ENCODE measurements at regions not wholly inside any gene's neighbourhood (a gene's known extent, or its start where the extent isn't known, plus 50 kb on each side); places are given as distances from the start of the nearest gene placed in this dataset.

DNA sequence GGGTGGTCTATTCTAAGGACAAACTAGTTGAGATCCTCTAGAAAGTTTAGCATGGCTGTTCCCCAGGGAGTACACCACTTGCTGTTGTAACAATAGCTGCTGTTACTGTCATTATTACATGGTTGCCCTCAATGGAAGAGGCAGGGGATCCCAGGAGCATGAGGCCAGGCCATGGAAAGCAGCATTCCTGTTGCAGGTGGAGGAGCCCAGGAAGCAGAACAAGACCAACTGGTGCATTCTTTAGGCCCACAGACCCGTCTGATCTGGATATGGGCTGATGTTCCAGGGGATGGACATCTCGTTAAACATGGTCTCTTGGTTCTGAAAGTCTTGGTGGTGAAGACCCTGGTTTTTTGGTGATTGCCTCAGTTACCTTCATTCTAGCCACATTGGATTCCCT, 109.2 kb upstream of the WSCD2 start:
- no peak overlapping the region for H3K4me3 Mint-ChIP-seq
- peaks cover 0 to 5% (median 2%) of the 10 kb centered on the region in 11 donors for H3K9me3 Mint-ChIP-seq
- no peak overlapping the region for H3K27ac Mint-ChIP-seq
- CTCF ChIA-PET: no interaction called here
- H3K9me3 ChIP-seq (ENCODE audit: control insufficient read depth in 2 of 3, low read length in 3 of 3): no peaks in the 10 kb centered on the region
- H3K4me1 Mint-ChIP-seq: no peaks in the 10 kb centered on the region
- H3K36me3 ChIP-seq (ENCODE audit: control insufficient read depth in 2 of 3, insufficient read depth in 3 of 3, low read length in 3 of 3): no peaks in the 10 kb centered on the region
- POLR2A ChIA-PET: no interaction called here
- H3K27me3 ChIP-seq (ENCODE audit: control insufficient read depth in 2 of 2, insufficient read depth in 2 of 2, low read length in 2 of 2): no peaks in the 10 kb centered on the region
- peaks cover 0 to 31% (median 23%) of the 10 kb centered on the region in 5 donors for H3K27me3 Mint-ChIP-seq
- no peaks in the 10 kb centered on the region for H3K4me1 ChIP-seq (ENCODE audit: control insufficient read depth in 2 of 2, insufficient read depth in 2 of 2, low read length in 2 of 2)
- H3K4me3 ChIP-seq (ENCODE audit: low read length): no peak overlapping the region
- intact Hi-C loops (cut with micrococcal nuclease): no loop called here
- no peak for ATAC-seq
- DNase-seq: no peak
- no peaks in the 10 kb centered on the region for H3K36me3 Mint-ChIP-seq
- no peak overlapping the region for H3K27ac ChIP-seq (ENCODE audit: low read depth, low read length)

DNA sequence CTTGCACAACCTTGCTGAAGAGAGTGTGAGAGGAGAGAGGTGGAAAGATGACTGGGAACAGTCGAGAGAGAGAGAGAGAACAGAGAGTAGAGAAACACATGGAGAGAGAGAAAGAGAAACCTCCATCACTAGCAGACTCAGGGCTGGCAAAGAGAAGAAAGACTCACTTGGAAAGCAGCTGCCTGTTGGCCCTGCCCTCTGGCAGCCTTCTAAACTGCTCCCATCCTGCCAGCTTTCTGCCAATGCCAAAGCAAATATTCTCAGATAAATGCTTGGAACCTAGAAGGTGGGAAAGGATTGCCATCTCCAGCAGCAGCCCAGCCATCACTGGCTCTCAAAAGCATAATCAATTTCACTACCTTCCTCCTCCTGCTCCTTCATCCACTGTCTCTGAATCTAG, 107.9 kb upstream of the WSCD2 start:
- Histone ChIP-seq H3K27ac (ENCODE audit: low read depth, low read length) (no peak overlapping the region), H3K9me3 (ENCODE audit: control insufficient read depth in 2 of 3, low read length in 3 of 3) (no peaks in the 10 kb centered on the region), H3K4me1 (ENCODE audit: control insufficient read depth in 2 of 2, insufficient read depth in 2 of 2, low read length in 2 of 2) (no peaks in the 10 kb centered on the region), H3K36me3 (ENCODE audit: control insufficient read depth in 2 of 3, insufficient read depth in 3 of 3, low read length in 3 of 3) (no peaks in the 10 kb centered on the region), H3K4me3 (ENCODE audit: low read length) (no peak overlapping the region), H3K27me3 (ENCODE audit: control insufficient read depth in 2 of 2, insufficient read depth in 2 of 2, low read length in 2 of 2) (no peaks in the 10 kb centered on the region)
- Mint-ChIP-seq H3K27ac (no peak overlapping the region), H3K4me3 (no peak overlapping the region), H3K36me3 (no peaks in the 10 kb centered on the region), H3K27me3 (peaks cover 0 to 19% (median 17%) of the 10 kb centered on the region in 5 donors), H3K9me3 (peaks cover 0 to 5% (median 2%) of the 10 kb centered on the region in 11 donors), H3K4me1 (no peaks in the 10 kb centered on the region)
- intact Hi-C loops (cut with micrococcal nuclease): no loop called here
- DNase-seq (no peak), ATAC-seq (no peak)
- ChIA-PET CTCF (no interaction called here), POLR2A (no interaction called here)

DNA sequence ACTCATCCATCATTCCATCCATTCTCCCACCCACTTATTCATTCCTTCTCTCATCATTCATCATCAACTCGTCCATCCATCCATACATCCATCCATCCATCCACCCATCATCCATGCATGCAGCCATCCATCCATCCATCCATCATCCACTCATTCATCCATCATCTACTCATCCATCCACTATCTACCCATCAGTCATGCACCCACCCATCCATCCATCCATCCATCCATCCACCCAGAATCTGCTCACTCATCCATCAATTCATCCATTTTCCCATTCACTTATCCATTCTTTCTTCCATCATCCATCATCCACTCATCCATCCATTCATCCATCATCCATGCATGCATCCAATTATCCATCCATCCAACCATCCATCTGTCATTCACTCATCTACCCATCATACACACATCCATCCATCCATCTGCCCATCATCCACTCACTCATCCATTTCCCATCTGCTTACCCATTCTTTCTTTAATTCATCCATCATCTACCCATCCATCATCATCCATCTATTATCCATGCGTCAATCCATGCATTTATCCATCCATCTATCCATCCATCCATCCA, 107.1 kb upstream of the WSCD2 start:
- Histone ChIP-seq H3K27me3 (ENCODE audit: control insufficient read depth in 2 of 2, insufficient read depth in 2 of 2, low read length in 2 of 2) (no peaks in the 10 kb centered on the region), H3K4me3 (ENCODE audit: low read length) (no peak overlapping the region), H3K27ac (ENCODE audit: low read depth, low read length) (no peak overlapping the region), H3K4me1 (ENCODE audit: control insufficient read depth in 2 of 2, insufficient read depth in 2 of 2, low read length in 2 of 2) (no peaks in the 10 kb centered on the region), H3K9me3 (ENCODE audit: control insufficient read depth in 2 of 3, low read length in 3 of 3) (no peaks in the 10 kb centered on the region), H3K36me3 (ENCODE audit: control insufficient read depth in 2 of 3, insufficient read depth in 3 of 3, low read length in 3 of 3) (no peaks in the 10 kb centered on the region)
- Mint-ChIP-seq H3K4me1 (no peaks in the 10 kb centered on the region), H3K9me3 (peaks cover 0 to 5% (median 2%) of the 10 kb centered on the region in 11 donors), H3K4me3 (no peak overlapping the region), H3K36me3 (no peaks in the 10 kb centered on the region), H3K27me3 (peaks cover 0 to 18% (median 16%) of the 10 kb centered on the region in 5 donors), H3K27ac (no peak overlapping the region)
- CTCF ChIA-PET: no interaction called here
- POLR2A ChIA-PET: no interaction called here
- no peak for ATAC-seq
- intact Hi-C loops (cut with micrococcal nuclease): no loop called here
- DNase-seq: no peak

DNA sequence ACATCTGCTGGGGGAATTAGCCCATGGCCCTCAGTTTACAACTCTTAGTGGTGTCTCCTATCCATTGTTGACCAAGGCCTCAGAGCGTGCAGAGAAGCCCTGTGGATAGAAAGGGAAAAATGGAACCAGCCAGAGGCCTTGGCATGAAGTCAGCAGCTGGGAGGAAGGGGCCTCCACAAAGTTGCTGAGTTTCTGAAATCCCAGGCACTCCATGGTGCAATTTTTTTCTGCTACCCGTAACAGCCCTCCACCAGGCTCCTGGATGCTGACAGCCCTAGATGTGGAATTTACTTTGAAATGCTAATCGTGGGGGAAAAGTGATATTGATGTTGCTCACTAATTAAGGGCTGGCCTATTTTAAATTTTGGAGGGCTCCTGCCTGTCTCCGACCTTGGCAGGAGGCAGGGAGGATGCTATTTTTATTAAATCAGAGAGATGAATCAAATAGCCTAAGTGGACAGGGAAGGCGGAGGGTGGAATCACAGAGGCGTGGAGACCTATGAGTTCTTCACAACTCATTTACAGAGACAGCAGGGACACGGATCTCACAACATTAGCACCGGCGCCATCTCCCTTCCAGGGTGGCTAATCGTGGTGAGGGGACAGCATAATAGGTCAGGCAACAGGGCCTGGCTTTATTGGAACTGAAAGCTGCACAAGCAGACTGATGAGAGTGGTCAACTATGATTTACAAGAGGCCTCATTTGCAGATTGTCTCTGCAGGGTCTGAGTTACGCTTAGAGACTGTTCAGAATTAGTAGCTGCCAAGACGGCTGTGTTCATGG, 99.8 kb upstream of the WSCD2 start:
- Mint-ChIP-seq H3K4me3 (no peak overlapping the region), H3K36me3 (no peaks in the 10 kb centered on the region), H3K27ac (no peak overlapping the region), H3K9me3 (peaks cover 0 to 4% (median 0%) of the 10 kb centered on the region in 11 donors), H3K27me3 (peaks cover 6 to 52% (median 44%) of the 10 kb centered on the region in 5 donors), H3K4me1 (no peaks in the 10 kb centered on the region)
- H3K4me3 ChIP-seq (ENCODE audit: low read length): no peak overlapping the region
- DNase-seq: no peak
- no peaks in the 10 kb centered on the region for H3K4me1 ChIP-seq (ENCODE audit: control insufficient read depth in 2 of 2, insufficient read depth in 2 of 2, low read length in 2 of 2)
- H3K27ac ChIP-seq (ENCODE audit: low read depth, low read length): no peak overlapping the region
- CTCF ChIA-PET: no interaction called here
- no peak for ATAC-seq
- no peaks in the 10 kb centered on the region for H3K27me3 ChIP-seq (ENCODE audit: control insufficient read depth in 2 of 2, insufficient read depth in 2 of 2, low read length in 2 of 2)
- H3K36me3 ChIP-seq (ENCODE audit: control insufficient read depth in 2 of 3, insufficient read depth in 3 of 3, low read length in 3 of 3): no peaks in the 10 kb centered on the region
- intact Hi-C loops (cut with micrococcal nuclease): no loop called here
- POLR2A ChIA-PET: no interaction called here
- no peaks in the 10 kb centered on the region for H3K9me3 ChIP-seq (ENCODE audit: control insufficient read depth in 2 of 3, low read length in 3 of 3)

DNA sequence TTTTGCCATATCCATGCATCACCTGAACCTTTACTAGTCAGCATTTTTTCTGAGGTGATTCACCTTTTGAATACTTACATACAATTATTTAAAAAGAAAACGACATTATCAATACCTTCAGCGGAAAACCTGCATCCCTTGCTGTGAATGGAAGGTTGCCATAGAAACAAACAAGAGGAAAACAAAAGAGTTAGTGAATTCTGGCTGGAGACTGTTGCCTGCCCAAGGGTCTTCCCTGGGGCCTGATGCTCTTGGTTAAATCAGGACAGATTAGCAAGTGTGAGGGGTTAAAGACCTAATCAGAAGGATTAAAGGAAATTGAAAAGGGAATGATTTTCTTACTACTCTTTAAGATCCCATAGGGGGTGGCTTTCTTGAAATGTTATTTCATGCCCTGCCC, 96.0 kb upstream of the WSCD2 start:
- peaks cover 5 to 66% (median 41%) of the 10 kb centered on the region in 5 donors for H3K27me3 Mint-ChIP-seq
- H3K4me1 Mint-ChIP-seq: no peaks in the 10 kb centered on the region
- no peak for ATAC-seq
- no peak overlapping the region for H3K27ac Mint-ChIP-seq
- ChIA-PET POLR2A (no interaction called here), CTCF (no interaction called here)
- Histone ChIP-seq H3K9me3 (ENCODE audit: control insufficient read depth in 2 of 3, low read length in 3 of 3) (no peaks in the 10 kb centered on the region), H3K27ac (ENCODE audit: low read depth, low read length) (no peak overlapping the region), H3K4me3 (ENCODE audit: low read length) (no peak overlapping the region), H3K4me1 (ENCODE audit: control insufficient read depth in 2 of 2, insufficient read depth in 2 of 2, low read length in 2 of 2) (no peaks in the 10 kb centered on the region), H3K27me3 (ENCODE audit: control insufficient read depth in 2 of 2, insufficient read depth in 2 of 2, low read length in 2 of 2) (no peaks in the 10 kb centered on the region), H3K36me3 (ENCODE audit: control insufficient read depth in 2 of 3, insufficient read depth in 3 of 3, low read length in 3 of 3) (no peaks in the 10 kb centered on the region)
- H3K4me3 Mint-ChIP-seq: no peak overlapping the region
- H3K36me3 Mint-ChIP-seq: no peaks in the 10 kb centered on the region
- peaks cover 0 to 4% (median 0%) of the 10 kb centered on the region in 11 donors for H3K9me3 Mint-ChIP-seq
- intact Hi-C loops (cut with micrococcal nuclease): no loop called here
- no peak for DNase-seq

DNA sequence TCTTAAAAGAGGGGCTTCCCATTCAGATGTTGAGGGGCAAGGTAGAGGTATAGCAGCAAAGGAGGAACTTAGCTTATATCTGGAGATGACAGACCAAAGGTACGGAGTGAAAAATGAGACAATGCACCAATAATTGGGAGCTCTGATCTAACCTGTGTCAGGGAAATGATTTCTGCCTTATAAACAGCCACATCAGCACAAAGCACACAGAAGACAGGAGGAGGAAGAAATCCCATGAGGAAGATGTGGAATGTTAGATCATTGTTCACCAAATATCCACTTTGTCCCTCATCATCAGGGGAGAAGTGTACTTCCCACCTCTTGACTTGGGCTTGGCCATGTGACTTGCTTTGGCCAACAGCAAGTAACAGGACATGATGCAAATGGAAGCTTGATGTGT, 93.7 kb upstream of the WSCD2 start:
- H3K4me1 ChIP-seq (ENCODE audit: control insufficient read depth in 2 of 2, insufficient read depth in 2 of 2, low read length in 2 of 2): no peaks in the 10 kb centered on the region
- H3K27me3 Mint-ChIP-seq: peaks cover 0 to 55% (median 29%) of the 10 kb centered on the region in 5 donors
- no peak for DNase-seq
- no peak overlapping the region for H3K27ac ChIP-seq (ENCODE audit: low read depth, low read length)
- H3K27me3 ChIP-seq (ENCODE audit: control insufficient read depth in 2 of 2, insufficient read depth in 2 of 2, low read length in 2 of 2): no peaks in the 10 kb centered on the region
- no peaks in the 10 kb centered on the region for H3K4me1 Mint-ChIP-seq
- ATAC-seq: no peak
- no peaks in the 10 kb centered on the region for H3K36me3 ChIP-seq (ENCODE audit: control insufficient read depth in 2 of 3, insufficient read depth in 3 of 3, low read length in 3 of 3)
- H3K27ac Mint-ChIP-seq: no peak overlapping the region
- no peaks in the 10 kb centered on the region for H3K9me3 ChIP-seq (ENCODE audit: control insufficient read depth in 2 of 3, low read length in 3 of 3)
- CTCF ChIA-PET: no interaction called here
- H3K4me3 Mint-ChIP-seq: no peak overlapping the region
- H3K4me3 ChIP-seq (ENCODE audit: low read length): no peak overlapping the region
- intact Hi-C loops (cut with micrococcal nuclease): no loop called here
- POLR2A ChIA-PET: no interaction called here
- H3K9me3 Mint-ChIP-seq: peaks cover 0 to 4% (median 0%) of the 10 kb centered on the region in 11 donors
- no peaks in the 10 kb centered on the region for H3K36me3 Mint-ChIP-seq

DNA sequence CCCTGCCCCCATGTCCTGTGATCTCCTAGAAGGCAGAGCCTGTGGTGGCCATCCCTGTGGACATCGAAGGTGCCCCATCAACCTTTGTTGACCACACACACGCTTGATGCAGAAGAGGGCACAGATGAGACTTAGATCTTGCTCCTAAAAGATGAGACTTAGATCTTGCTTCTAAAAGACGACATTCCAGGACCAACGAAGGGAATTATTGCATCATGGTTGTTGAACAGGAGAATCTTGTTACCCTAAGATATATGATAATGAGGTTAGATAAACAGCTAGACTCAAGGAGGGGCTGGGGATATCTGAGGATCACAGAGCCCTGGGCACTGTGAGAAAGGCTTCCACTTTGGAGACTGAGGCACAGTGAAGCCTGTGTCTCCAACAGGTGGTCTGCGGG, 91.1 kb upstream of the WSCD2 start:
- POLR2A ChIA-PET: interaction anchor here (0.8 kb wide), 1 partner anchor 106 kb away, joined by 3 read pairs; no protein-coding TSS in a partner anchor
- Mint-ChIP-seq H3K4me3 (no peak overlapping the region), H3K27me3 (peaks cover 0 to 39% (median 16%) of the 10 kb centered on the region in 5 donors), H3K27ac (no peak overlapping the region), H3K36me3 (no peaks in the 10 kb centered on the region), H3K9me3 (peaks cover 0 to 4% (median 0%) of the 10 kb centered on the region in 11 donors), H3K4me1 (peaks cover 0 to 2% (median 0%) of the 10 kb centered on the region in 7 donors)
- Histone ChIP-seq H3K4me1 (ENCODE audit: control insufficient read depth in 2 of 2, insufficient read depth in 2 of 2, low read length in 2 of 2) (no peaks in the 10 kb centered on the region), H3K9me3 (ENCODE audit: control insufficient read depth in 2 of 3, low read length in 3 of 3) (no peaks in the 10 kb centered on the region), H3K4me3 (ENCODE audit: low read length) (no peak overlapping the region), H3K36me3 (ENCODE audit: control insufficient read depth in 2 of 3, insufficient read depth in 3 of 3, low read length in 3 of 3) (no peaks in the 10 kb centered on the region), H3K27ac (ENCODE audit: low read depth, low read length) (no peak overlapping the region), H3K27me3 (ENCODE audit: control insufficient read depth in 2 of 2, insufficient read depth in 2 of 2, low read length in 2 of 2) (no peaks in the 10 kb centered on the region)
- intact Hi-C loops (cut with micrococcal nuclease): no loop called here
- DNase-seq (no peak), ATAC-seq (no peak)
- CTCF ChIA-PET: no interaction called here

Measured in naive thymus-derived CD4-positive, alpha-beta T cell (primary cell).